Testis (tissue), 2 donors: ENCODE measurements at regions not wholly inside any gene's neighbourhood (a gene's known extent, or its start where the extent isn't known, plus 50 kb on each side); places are given as distances from the start of the nearest gene placed in this dataset.

Experiments
- DNase-seq: peaks from one replicate; pipeline ENCODE4 v3.0.0-alpha.2; 2019
- H3K27ac ChIP-seq, 2 donors: fragments of 200-600 bp; sonication (generic); one replicate each; pipeline ENCODE4 v1.5.1; 2019
- H3K27me3 ChIP-seq: fragments of 200-600 bp; sonication (generic); one replicate; pipeline ENCODE4 v1.5.1; 2019
- H3K36me3 ChIP-seq: fragments of 200-600 bp; sonication (generic); one replicate; pipeline ENCODE4 v1.5.1; 2017; ENCODE audit warnings: low read depth; ENCODE audit errors: missing control alignments
- H3K4me1 ChIP-seq: fragments of 200-600 bp; sonication (generic); one replicate; pipeline ENCODE4 v1.5.1; 2019
- H3K4me3 ChIP-seq, 2 donors: fragments of 200-600 bp; sonication (generic); one replicate each; pipeline ENCODE4 v1.5.1; 2017 to 2019
- H3K9me3 ChIP-seq: fragments of 200-600 bp; sonication (generic); one replicate; pipeline ENCODE4 v1.5.1; 2017
- CTCF ChIP-seq, 3 experiments: fragments of 450-650 bp in 2 of 3; fragments of 200-600 bp in 1 of 3; sonication (generic) in 1 of 3; IDR thresholded peaks; one replicate each; pipeline ENCODE4 v1.5.1; 2016 to 2019; ENCODE audit warnings: antibody characterized with exemption in 3 of 3, mild to moderate bottlenecking in 2 of 3, moderate library complexity in 1 of 3
- POLR2A ChIP-seq: fragments of 450-650 bp; IDR thresholded peaks from one replicate; pipeline ENCODE4 v1.6.1; 2017; ENCODE audit warnings: antibody characterized with exemption, mild to moderate bottlenecking, moderate library complexity
- WGBS, 2 donors: methylation state at CpG; one replicate each; pipeline ENCODE4 v1.1.5; 2018; 5-methylcytosine and 5-hydroxymethylcytosine counted together
- intact Hi-C: fragments of 100-400 bp; cut with DNase I; formaldehyde crosslinking; loops from one replicate; pipeline ENCODE4 v1.15.1; 2023; ENCODE audit warnings: low total_unique reads

- 91 to 92% methylated on average over 9 of the region's 9 CpGs for WGBS, 2 donors
- Histone ChIP-seq H3K9me3 (no peaks in the 10 kb centered on the region), H3K27me3 (no peaks in the 10 kb centered on the region), H3K4me3 (no peak overlapping the region), H3K4me1 (no peaks in the 10 kb centered on the region), H3K36me3 (no peaks in the 10 kb centered on the region), H3K27ac (no peak overlapping the region)
- intact Hi-C loops: no loop called here
- TF ChIP-seq POLR2A (no peak), CTCF (IDR thresholded peaks at IDR 0.05) (no peak)
- no peak for DNase-seq
Observed at GRCh38 chr16:79297296-79297695, 303.2 kb downstream of the MAF start.

GRCh38 chr16:79296491-79296890 is 304.0 kb downstream of the MAF start:
- intact Hi-C loops: no loop called here
- no peak for TF ChIP-seq POLR2A
- TF ChIP-seq CTCF (IDR thresholded peaks at IDR 0.05): no peak
- 65 to 80% methylated on average over 4 of the region's 4 CpGs for WGBS, 2 donors

GRCh38 chr16:79295746-79296145 is 304.8 kb downstream of the MAF start:
- no peak overlapping the region for H3K4me3 ChIP-seq
- H3K36me3 ChIP-seq: no peaks in the 10 kb centered on the region
- TF ChIP-seq POLR2A: no peak
- no peak for TF ChIP-seq CTCF (IDR thresholded peaks at IDR 0.05)
- H3K9me3 ChIP-seq: no peaks in the 10 kb centered on the region
- no peaks in the 10 kb centered on the region for H3K27me3 ChIP-seq
- H3K27ac ChIP-seq: no peak overlapping the region
- intact Hi-C loops: no loop called here
- 96% methylated on average over 4 to 5 of the region's 5 CpGs for WGBS, 2 donors
- DNase-seq: no peak
- H3K4me1 ChIP-seq: no peaks in the 10 kb centered on the region

More at GRCh38 chr16:79296491-79296890, 304.0 kb downstream of the MAF start:
- no peaks in the 10 kb centered on the region for H3K9me3 ChIP-seq
- no peak overlapping the region for H3K27ac ChIP-seq
- no peaks in the 10 kb centered on the region for H3K4me1 ChIP-seq
- no peak overlapping the region for H3K4me3 ChIP-seq
- H3K36me3 ChIP-seq: no peaks in the 10 kb centered on the region
- no peaks in the 10 kb centered on the region for H3K27me3 ChIP-seq
- no peak for DNase-seq

- no peak for TF ChIP-seq POLR2A
- TF ChIP-seq CTCF (IDR thresholded peaks at IDR 0.05): no peak
- Histone ChIP-seq H3K4me1 (no peaks in the 10 kb centered on the region), H3K4me3 (no peak overlapping the region), H3K36me3 (no peaks in the 10 kb centered on the region), H3K27ac (no peak overlapping the region), H3K9me3 (no peaks in the 10 kb centered on the region), H3K27me3 (no peaks in the 10 kb centered on the region)
- DNase-seq: no peak
- 83 to 91% methylated on average over 8 of the region's 8 CpGs for WGBS, 2 donors
- intact Hi-C loops: no loop called here
Observed at GRCh38 chr16:79295162-79295561, 305.4 kb downstream of the MAF start.

GRCh38 chr16:79294568-79294967 is 306.0 kb downstream of the MAF start:
- 90 to 92% methylated on average over 2 of the region's 2 CpGs for WGBS, 2 donors
- TF ChIP-seq CTCF (IDR thresholded peaks at IDR 0.05) (no peak), POLR2A (no peak)

More at GRCh38 chr16:79294568-79294967, 306.0 kb downstream of the MAF start:
- Histone ChIP-seq H3K27ac (no peak overlapping the region), H3K36me3 (no peaks in the 10 kb centered on the region), H3K27me3 (no peaks in the 10 kb centered on the region), H3K9me3 (no peaks in the 10 kb centered on the region), H3K4me3 (no peak overlapping the region), H3K4me1 (no peaks in the 10 kb centered on the region)
- no peak for DNase-seq
- intact Hi-C loops: no loop called here
